ENCODE measurements at regions not wholly inside any gene's neighbourhood (a gene's known extent, or its start where the extent isn't known, plus 50 kb on each side); places are given as distances from the start of the nearest gene placed in this dataset.

- no peak for DNase-seq (ENCODE audit: low spot score)
Observed at GRCh38 chr9:14560194-14560593, 133.0 kb downstream of the ZDHHC21 start.

GRCh38 chr9:14554886-14555285 is 138.3 kb downstream of the ZDHHC21 start:
- DNase-seq (ENCODE audit: low spot score): no peak

GRCh38 chr9:14547245-14548060 is 145.8 kb downstream of the ZDHHC21 start:
- no peak for DNase-seq (ENCODE audit: low spot score)

- DNase-seq (ENCODE audit: low spot score): no peak
Observed at GRCh38 chr9:14546693-14547092, 146.5 kb downstream of the ZDHHC21 start.

- DNase-seq (ENCODE audit: low spot score): no peak
Observed at GRCh38 chr9:14542071-14542470, 151.2 kb downstream of the ZDHHC21 start.

GRCh38 chr9:14538526-14538925 is 154.7 kb downstream of the ZDHHC21 start:
- DNase-seq (ENCODE audit: low spot score): no peak

GRCh38 chr9:14535161-14535955 is 157.9 kb downstream of the ZDHHC21 start:
- DNase-seq (ENCODE audit: low spot score): no peak

- DNase-seq (ENCODE audit: low spot score): no peak
Observed at GRCh38 chr9:14533867-14534640, 159.2 kb downstream of the ZDHHC21 start.

- DNase-seq (ENCODE audit: low spot score): peak; percentile 22
Observed at GRCh38 chr9:14532456-14533115, 160.6 kb downstream of the ZDHHC21 start.

- no peak for DNase-seq (ENCODE audit: low spot score)
Observed at GRCh38 chr9:14531341-14532269, 161.6 kb downstream of the ZDHHC21 start.

GRCh38 chr9:14530841-14531240 is 162.4 kb downstream of the ZDHHC21 start:
- no peak for DNase-seq (ENCODE audit: low spot score)

GRCh38 chr9:14530366-14530765 is 162.9 kb downstream of the ZDHHC21 start:
- DNase-seq (ENCODE audit: low spot score): no peak

GRCh38 chr9:14529629-14530028 is 163.6 kb downstream of the ZDHHC21 start:
- DNase-seq (ENCODE audit: low spot score): no peak

- DNase-seq (ENCODE audit: low spot score): no peak
Observed at GRCh38 chr9:14529054-14529453, 164.2 kb downstream of the ZDHHC21 start.

- DNase-seq (ENCODE audit: low spot score): no peak
Observed at GRCh38 chr9:14526504-14526903, 166.7 kb downstream of the ZDHHC21 start.

GRCh38 chr9:14525856-14526255 is 167.4 kb downstream of the ZDHHC21 start:
- no peak for DNase-seq (ENCODE audit: low spot score)

- DNase-seq (ENCODE audit: low spot score): no peak
Observed at GRCh38 chr9:14524873-14525515, 168.2 kb downstream of the ZDHHC21 start.

GRCh38 chr9:14523545-14523944 is 169.7 kb downstream of the ZDHHC21 start:
- no peak for DNase-seq (ENCODE audit: low spot score)

GRCh38 chr9:14522627-14523379 is 170.4 kb downstream of the ZDHHC21 start:
- no peak for DNase-seq (ENCODE audit: low spot score)

GRCh38 chr9:14520341-14520740 is 172.9 kb downstream of the ZDHHC21 start:
- DNase-seq (ENCODE audit: low spot score): no peak
